Stimulated activated CD8-positive, alpha-beta memory T cell treated with anti-CD3 and anti-CD28 coated beads, Interleukin-7, amount 100 ng/mL, for 24 hours (primary cell): ENCODE measurements at regions not wholly inside any gene's neighbourhood (a gene's known extent, or its start where the extent isn't known, plus 50 kb on each side); places are given as distances from the start of the nearest gene placed in this dataset.

ENCODE experiments used
- DNase-seq: peaks from one replicate; pipeline ENCODE4 v3.0.0-alpha.2; 2020; ENCODE audit warnings: low read depth

- no peak for DNase-seq
Measured at GRCh38 chr6:139508576-139508975, 134.1 kb upstream of the CITED2 start.

GRCh38 chr6:139508023-139508422, 133.6 kb upstream of the CITED2 start:
- DNase-seq = no peak

GRCh38 chr6:139500977-139501376, 126.5 kb upstream of the CITED2 start:
- no peak for DNase-seq

- DNase-seq = no peak
Measured at GRCh38 chr6:139498715-139499114, 124.3 kb upstream of the CITED2 start.

- DNase-seq = no peak
Measured at GRCh38 chr6:139497345-139497961, 123.0 kb upstream of the CITED2 start.

GRCh38 chr6:139496654-139497344, 122.4 kb upstream of the CITED2 start:
- no peak for DNase-seq

GRCh38 chr6:139494376-139494990, 120.0 kb upstream of the CITED2 start:
- no peak for DNase-seq

- DNase-seq = no peak
Measured at GRCh38 chr6:139490482-139490881, 116.0 kb upstream of the CITED2 start.

GRCh38 chr6:139486476-139486799, 112.0 kb upstream of the CITED2 start:
- DNase-seq = no peak

GRCh38 chr6:139485742-139486475, 111.5 kb upstream of the CITED2 start:
- DNase-seq = no peak

GRCh38 chr6:139485185-139485584, 110.7 kb upstream of the CITED2 start:
- DNase-seq = no peak

GRCh38 chr6:139483079-139483478, 108.6 kb upstream of the CITED2 start:
- no peak for DNase-seq

- DNase-seq = no peak
Measured at GRCh38 chr6:139482287-139482686, 107.8 kb upstream of the CITED2 start.

- no peak for DNase-seq
Measured at GRCh38 chr6:139480356-139481165, 106.1 kb upstream of the CITED2 start.

- DNase-seq = no peak
Measured at GRCh38 chr6:139479433-139480222, 105.2 kb upstream of the CITED2 start.

- DNase-seq = no peak
Measured at GRCh38 chr6:139475646-139476045, 101.2 kb upstream of the CITED2 start.

- no peak for DNase-seq
Measured at GRCh38 chr6:139475241-139475640, 100.8 kb upstream of the CITED2 start.

GRCh38 chr6:139474145-139475108, 100.0 kb upstream of the CITED2 start:
- no peak for DNase-seq

GRCh38 chr6:139473731-139474130, 99.3 kb upstream of the CITED2 start:
- DNase-seq = no peak

- DNase-seq = no peak
Measured at GRCh38 chr6:139473231-139473701, 98.8 kb upstream of the CITED2 start.
